SK-N-SH (cell line): ENCODE measurements at regions not wholly inside any gene's neighbourhood (a gene's known extent, or its start where the extent isn't known, plus 50 kb on each side); places are given as distances from the start of the nearest gene placed in this dataset.

Source experiments
- CTCF ChIP-seq: fragments of 200-600 bp; sonication (generic); IDR thresholded peaks from 2 replicates; pipeline ENCODE4 v1.6.1; 2017; ENCODE audit warnings: antibody characterized with exemption, mild to moderate bottlenecking, moderate library complexity
- ELF1 ChIP-seq: IDR thresholded peaks from 2 replicates; pipeline ENCODE4 v1.4.0; 2012
- MAX ChIP-seq: IDR thresholded peaks from 2 replicates; pipeline ENCODE4 v1.4.0; 2012; ENCODE audit warnings: low read depth
- POLR2AphosphoS5 ChIP-seq: IDR thresholded peaks from 2 replicates; pipeline ENCODE4 v1.6.1; 2012; ENCODE audit warnings: low read depth, low read length
- RAD21 ChIP-seq: IDR thresholded peaks from 2 replicates; pipeline ENCODE4 v1.6.1; 2012; ENCODE audit warnings: mild to moderate bottlenecking, low read length
- ZBTB33 ChIP-seq: IDR thresholded peaks from 2 replicates; pipeline ENCODE4 v1.4.0; 2012; ENCODE audit warnings: low read depth, borderline replicate concordance

- TF ChIP-seq MAX, result no peak
- TF ChIP-seq POLR2AphosphoS5, result no peak
- no peak for TF ChIP-seq RAD21
- TF ChIP-seq ELF1, result no peak
- TF ChIP-seq CTCF, result no peak
- TF ChIP-seq ZBTB33, result no peak
Measured at GRCh38 chrX:139198936-139199335, 331.6 kb upstream of the F9 start.
